HG02884 (cell line): ENCODE measurements at regions not wholly inside any gene's neighbourhood (a gene's known extent, or its start where the extent isn't known, plus 50 kb on each side); places are given as distances from the start of the nearest gene placed in this dataset.

Experiments
- ATAC-seq: cut with Tn5 transposase; IDR thresholded peaks from one replicate; pipeline ENCODE4 v1.9.1; 2021; ENCODE audit warnings: mild to moderate bottlenecking, moderate library complexity; ENCODE audit not compliant: unreplicated experiment

DNA sequence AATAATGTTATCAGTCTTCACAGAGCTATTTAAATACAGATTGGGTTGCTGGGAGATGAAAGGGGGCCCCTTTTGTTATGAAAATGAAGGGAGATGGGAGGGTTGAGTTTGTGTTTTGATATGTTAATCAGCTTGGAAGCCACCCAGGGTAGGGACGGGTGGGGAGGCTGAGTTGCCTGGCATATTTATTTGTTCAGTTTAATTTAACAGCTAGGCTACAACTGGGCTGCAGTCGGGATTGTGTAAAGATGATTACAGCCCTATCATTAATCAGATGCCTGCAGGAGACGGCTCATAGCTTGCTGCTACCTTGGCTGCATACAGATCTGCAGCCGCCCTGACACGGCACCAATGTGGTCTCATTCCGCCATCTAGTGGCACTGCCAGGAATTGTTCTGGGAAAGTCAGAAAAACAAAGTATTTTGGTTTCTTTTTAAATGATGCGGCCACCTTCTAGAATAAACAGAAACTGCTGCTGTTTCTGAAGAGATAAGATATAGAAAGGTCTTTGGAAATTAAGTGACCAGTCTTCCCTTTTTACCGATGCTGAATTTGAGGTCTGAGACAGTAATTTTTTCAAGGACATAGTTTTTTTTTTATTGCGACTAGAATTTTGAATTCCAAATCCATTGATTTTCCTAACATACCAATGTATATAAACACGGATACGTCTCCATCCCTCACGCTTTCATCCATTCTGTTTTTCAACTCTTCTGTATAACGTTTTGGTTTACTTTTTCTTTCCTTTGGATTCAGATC lies 458.0 kb upstream of the ASIC2 start:
- ATAC-seq: no peak

- no peak for ATAC-seq
Measured at GRCh38 chr17:33751702-33752065, 458.6 kb upstream of the ASIC2 start.

GRCh38 chr17:33753452-33753851 lies 460.4 kb upstream of the ASIC2 start:
- ATAC-seq: no peak

DNA sequence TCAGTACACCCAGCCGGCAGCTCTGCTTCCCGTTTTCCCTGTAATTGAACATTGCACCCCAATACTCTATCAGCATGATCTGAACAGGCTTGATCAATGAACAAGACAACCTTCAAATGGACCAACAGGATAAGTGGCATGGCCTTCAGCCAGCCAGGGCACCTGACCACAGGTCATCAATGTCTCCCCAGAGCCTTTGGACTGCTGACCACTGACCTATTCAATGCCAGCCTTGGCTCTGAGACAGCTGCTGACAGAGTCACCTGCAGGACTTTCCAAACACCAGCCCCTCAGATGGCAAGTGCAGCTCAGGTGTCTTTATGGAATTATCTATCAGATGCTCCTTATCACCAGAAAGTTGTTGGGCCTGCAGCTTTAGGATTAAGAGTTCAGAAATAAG lies 462.9 kb upstream of the ASIC2 start:
- ATAC-seq: no peak

DNA sequence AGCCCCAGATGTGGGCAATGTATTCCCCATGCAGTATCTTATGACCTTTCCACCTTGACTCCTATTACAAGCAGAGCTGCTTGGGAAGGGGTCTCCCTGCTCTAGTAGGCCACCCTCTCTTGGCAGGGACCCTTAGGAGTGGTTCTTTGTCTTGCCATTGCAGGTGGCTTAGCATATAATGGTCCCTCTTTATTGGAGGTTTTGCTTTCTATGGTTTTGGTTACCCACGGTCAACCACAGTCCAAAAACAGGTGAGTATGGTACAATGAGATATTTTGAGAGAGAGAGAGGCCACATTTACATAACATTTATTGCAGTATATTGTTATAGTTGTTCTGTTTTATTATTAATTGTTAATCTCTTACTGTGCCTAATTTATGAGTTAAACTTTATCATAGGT lies 472.8 kb upstream of the ASIC2 start:
- ATAC-seq: no peak

GRCh38 chr17:33766721-33767120 lies 473.6 kb upstream of the ASIC2 start:
- no peak for ATAC-seq

GRCh38 chr17:33769066-33769465 lies 476.0 kb upstream of the ASIC2 start:
- ATAC-seq: no peak

DNA sequence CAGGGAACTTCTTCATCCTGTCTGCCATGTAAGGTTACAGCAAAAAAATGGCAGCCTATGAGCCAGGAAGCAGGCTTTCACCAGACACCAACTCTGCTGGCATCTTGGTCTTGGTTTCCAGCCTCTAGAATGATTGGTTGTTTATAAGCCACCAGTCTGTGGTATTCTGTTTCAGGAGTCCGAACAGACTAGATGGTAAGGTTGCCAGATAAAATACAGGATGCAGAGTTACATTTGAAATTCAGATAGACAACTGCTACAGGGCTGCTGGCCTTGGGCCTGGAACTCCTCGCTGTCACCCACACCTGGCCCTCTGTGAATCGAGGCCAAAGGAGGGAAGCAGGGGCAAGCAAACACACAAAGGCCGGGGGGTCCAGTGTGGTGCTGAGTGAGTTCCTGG lies 478.8 kb upstream of the CCL2 start:
- ATAC-seq: no peak

DNA sequence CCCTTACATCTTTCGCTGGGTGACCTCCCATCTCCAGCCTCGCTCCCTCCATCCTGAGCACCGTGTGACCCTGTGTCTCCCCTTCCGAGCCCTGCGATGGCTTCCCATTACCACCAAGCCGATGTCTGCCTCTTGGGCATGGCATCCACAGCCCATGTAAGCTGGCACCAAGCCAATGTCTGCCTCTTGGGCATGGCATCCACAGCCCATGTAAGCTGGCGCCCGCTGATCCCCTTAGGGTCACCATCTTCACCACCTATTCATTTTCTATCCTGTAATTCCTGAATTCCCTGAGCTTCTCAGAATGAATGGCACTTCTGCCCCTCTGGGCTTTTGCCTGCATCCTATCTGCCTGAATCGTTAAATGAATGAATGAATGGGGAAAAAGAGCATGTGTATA lies 478.2 kb upstream of the CCL2 start:
- ATAC-seq: no peak

DNA sequence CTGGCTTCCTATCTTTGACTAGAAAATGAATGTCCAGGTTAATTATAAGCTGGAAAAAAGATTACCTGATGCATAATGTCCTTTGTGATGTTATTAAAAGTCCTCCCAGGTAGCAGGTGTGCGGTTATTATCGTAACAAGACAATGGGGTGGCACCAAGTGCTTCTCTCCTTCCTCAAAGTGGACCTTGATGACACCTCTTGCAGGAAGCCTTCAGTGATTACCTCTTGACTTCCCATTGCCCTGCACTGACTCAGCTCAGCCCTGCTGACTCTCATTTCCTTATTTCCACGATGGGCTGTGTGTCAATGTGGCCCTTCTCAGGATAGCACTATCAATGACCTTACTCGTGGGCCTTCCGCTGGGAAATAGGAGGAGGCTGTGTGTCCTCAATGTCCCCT lies 477.4 kb upstream of the CCL2 start:
- no peak for ATAC-seq

- no peak for ATAC-seq
Measured at GRCh38 chr17:33778505-33779233, 476.4 kb upstream of the CCL2 start.

DNA sequence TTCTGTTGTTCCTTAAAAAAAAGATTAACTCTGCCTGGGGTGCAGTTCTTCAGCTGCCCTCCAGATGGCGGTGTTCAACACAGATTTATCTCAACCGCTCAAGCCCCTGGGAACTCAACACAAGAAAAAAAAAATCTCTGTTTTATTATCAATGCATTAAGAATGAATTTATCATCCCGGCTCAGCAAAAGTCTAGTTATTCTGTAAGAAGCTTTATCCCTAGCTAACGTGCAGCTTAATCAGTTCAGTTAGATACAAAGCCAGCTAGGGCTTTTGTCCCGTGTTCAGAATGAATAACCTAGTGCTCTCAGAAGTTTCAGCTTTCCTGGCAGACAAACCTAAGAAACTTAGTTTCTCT lies 475.9 kb upstream of the CCL2 start:
- no peak for ATAC-seq

DNA sequence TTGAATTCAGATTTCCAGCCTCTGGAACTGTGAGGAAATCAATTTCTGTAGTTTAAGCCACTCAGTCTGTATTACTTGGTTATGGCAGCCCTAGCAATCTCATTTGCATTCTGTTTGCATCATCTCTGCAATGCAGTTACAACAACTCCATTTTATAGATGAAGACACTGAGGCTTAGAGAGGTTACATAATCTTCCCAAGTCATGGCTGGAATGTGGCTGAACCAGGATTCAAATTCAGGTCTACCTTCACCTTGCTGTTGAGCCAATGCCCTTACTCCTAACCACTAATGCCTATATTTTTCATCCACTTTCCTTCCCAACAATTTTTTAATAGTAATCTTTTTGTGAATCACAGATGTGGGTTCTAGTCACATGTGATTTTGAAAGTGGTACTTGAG lies 469.8 kb upstream of the CCL2 start:
- no peak for ATAC-seq

DNA sequence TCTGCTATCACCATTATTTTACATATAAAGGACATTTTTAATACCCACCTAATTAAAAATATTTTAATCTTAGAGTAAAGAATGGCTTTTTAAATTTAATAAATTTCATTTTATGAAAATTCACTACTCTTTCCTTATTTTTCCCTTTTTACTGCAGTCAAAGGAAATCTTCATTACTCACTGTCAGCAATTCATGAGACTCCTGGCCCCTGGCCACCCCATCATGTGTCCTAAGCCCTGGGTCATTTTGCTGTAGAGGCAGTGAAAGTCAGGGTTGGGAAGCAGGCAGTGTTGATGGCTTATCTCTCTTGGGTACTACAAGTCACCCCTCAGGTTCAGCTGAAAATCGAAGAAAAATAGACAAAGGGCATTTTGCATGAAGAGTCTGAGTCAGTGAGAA lies 468.6 kb upstream of the CCL2 start:
- no peak for ATAC-seq

DNA sequence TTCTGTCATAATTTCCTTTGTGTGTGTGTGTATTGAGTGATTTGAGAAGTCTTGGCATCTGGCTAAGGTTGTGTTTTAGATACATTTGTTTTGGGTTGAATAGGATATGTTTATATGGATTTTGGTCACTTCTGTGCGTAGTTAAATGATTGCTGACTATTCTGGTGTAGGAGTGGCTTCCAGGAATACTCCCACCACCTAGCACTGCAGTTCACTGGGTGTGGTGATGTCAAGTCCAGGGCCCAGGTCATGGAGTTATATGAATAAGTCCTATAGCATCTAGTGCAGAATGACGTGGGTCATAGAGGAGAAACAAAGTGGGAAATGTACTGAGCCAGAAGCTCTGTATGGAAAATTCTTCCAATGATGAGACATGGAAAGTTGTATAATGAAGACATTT lies 465.4 kb upstream of the CCL2 start:
- no peak for ATAC-seq

GRCh38 chr17:33797181-33797580 lies 457.9 kb upstream of the CCL2 start:
- no peak for ATAC-seq

GRCh38 chr17:33798308-33798707 lies 456.8 kb upstream of the CCL2 start:
- no peak for ATAC-seq

DNA sequence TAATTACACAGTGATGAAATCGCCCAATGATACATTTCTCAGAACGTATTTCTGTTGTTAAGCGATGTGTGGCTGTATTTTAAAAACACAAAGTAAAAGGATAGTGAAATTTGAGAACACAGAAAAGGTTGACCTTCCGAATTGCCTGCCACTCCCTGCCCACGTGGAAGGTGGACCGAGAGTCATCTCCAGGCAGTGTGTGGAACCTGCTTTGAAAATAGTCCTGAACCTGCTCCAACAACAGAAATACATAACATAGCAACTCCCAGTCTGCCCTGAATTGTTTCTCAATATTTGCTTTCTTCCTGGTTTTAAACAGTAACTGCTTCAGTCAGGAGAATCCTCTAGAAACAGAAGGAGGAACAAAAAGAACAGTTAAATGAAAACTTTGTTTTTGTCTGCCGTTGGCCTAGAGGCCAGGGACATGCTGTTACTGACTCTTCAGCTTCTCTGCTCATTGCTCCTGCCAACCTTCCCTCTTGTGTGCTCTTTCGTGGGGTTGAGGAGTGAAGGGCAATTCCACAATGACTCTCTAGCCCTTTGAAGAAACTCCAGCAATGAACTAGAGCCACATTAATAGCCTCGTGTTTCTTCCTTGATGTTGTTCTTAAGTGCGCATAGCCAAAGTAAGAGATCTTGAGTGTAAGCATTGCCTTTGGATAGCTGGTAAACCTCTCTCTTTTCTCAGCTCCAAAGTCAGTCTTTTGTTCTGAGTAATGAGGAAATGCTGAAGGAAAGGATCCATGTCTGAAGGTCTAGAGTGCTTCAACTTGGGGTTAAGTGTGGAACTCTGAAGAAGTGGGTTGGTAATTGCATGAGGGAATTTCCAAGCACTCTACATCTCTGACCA lies 452.5 kb upstream of the CCL2 start:
- ATAC-seq: no peak

- ATAC-seq: no peak
Measured at GRCh38 chr17:33803199-33803685, 451.8 kb upstream of the CCL2 start.

DNA sequence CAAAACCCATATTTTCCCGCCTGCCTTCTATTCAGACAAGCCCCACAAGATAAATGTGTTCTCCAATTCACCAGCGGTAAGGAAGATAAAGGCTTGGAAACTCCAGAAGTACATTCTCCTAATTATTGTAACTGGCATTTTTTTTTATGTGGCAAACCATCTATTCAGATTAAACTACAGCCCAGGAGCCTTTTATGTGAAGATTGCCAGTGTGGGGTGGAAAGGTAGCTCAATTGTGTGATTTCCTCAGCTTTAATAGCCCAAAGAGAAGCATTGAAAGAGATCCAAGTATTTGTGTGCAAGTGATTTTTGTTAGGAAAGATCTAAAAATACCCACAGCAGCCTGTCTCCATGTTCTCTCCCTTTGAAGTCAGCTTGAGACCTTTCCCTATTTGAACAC lies 451.4 kb upstream of the CCL2 start:
- no peak for ATAC-seq

GRCh38 chr17:33804401-33804800 lies 450.7 kb upstream of the CCL2 start:
- ATAC-seq: no peak

DNA sequence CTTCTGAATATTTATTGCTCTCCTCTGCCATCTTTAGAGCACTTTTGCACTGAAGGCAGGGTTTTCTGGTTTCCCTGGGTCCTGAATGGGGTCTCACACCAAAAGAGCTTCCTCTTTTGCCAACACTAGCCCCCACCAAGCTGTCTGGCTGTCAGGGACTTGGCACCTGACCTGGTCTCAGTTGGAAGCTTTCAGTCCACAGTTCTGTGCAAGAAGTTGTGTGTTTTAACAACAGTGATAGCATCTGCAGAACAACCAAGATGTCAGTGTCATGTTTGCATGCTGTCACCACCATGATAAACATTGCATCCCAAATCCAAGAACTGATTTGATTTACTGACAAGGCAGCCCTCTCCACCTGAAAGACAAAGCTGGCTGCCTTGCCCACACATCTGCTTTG lies 448.5 kb upstream of the CCL2 start:
- ATAC-seq: no peak
